ENCODE measurements at regions not wholly inside any gene's neighbourhood (a gene's known extent, or its start where the extent isn't known, plus 50 kb on each side); places are given as distances from the start of the nearest gene placed in this dataset.

DNA sequence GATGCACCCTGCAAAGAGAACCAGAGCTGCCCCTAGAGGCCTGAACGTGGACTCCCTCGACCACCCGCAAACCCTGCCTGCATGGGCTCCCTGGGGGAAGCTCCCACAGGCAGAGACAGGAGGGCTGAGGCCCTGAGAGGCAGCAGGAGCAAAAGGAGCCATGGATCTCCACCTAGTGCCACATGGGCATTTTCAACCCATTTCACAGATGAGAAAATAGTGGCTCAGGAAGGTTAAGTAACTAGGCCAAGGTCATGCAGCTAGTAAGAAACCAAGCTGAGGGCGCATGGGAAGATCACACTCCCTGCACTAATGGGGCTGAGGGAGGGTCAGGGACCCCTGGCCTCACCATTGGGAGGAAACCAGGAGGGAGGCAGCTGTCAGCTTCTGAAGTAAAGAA lies 271.7 kb upstream of the RAB6C start:
- CTCF ChIA-PET: no interaction called here
- ATAC-seq (no peak), DNase-seq (no peak)
- no peaks in the 10 kb centered on the region for H3K4me1 Mint-ChIP-seq
- H3K4me3 Mint-ChIP-seq: no peak overlapping the region
- H3K36me3 Mint-ChIP-seq: no peaks in the 10 kb centered on the region
- no peak overlapping the region for H3K27ac Mint-ChIP-seq
- H3K27me3 Mint-ChIP-seq: no peaks in the 10 kb centered on the region
- H3K9me3 Mint-ChIP-seq (ENCODE audit: low read depth): no peaks in the 10 kb centered on the region

DNA sequence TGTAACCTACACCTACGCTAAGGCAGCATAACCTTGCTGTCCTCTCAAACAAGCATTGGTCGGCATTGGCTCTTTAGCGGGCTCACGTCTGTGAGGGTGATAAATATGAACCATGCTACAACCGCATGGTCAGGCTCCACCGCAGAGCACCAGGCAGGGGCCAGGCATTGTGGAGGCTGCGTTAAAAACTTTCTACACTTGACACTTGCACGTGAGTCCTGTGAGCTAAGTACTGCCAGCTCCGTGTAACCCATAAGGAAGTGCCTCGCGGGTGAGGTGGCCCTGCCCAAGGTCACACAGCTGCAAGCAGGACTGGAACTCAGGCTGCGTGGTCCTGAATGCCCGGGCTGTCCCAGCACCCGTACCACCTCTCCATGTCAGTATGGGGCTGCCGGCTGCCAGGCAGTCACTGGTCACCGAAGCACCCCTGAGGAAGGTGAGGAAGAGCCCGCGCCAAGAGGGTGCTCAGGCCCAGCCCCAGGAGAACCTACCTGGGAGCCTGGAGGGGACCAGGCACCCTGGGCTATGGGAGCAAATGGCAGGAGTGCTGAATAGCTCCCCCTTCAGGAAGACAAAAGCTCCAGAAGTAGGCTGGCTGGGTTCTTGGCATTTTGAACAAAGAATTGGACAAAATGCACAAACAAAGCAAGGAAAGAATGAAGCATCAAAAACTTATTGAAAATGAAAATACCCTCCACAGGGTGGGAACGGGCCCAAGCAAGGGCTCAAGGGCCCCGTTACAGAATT lies 271.1 kb upstream of the RAB6C start:
- Mint-ChIP-seq H3K4me3 (no peak overlapping the region), H3K9me3 (ENCODE audit: low read depth) (no peaks in the 10 kb centered on the region), H3K27ac (no peak overlapping the region), H3K27me3 (no peaks in the 10 kb centered on the region), H3K36me3 (no peaks in the 10 kb centered on the region), H3K4me1 (no peaks in the 10 kb centered on the region)
- ATAC-seq (no peak), DNase-seq (no peak)
- CTCF ChIA-PET: no interaction called here

DNA sequence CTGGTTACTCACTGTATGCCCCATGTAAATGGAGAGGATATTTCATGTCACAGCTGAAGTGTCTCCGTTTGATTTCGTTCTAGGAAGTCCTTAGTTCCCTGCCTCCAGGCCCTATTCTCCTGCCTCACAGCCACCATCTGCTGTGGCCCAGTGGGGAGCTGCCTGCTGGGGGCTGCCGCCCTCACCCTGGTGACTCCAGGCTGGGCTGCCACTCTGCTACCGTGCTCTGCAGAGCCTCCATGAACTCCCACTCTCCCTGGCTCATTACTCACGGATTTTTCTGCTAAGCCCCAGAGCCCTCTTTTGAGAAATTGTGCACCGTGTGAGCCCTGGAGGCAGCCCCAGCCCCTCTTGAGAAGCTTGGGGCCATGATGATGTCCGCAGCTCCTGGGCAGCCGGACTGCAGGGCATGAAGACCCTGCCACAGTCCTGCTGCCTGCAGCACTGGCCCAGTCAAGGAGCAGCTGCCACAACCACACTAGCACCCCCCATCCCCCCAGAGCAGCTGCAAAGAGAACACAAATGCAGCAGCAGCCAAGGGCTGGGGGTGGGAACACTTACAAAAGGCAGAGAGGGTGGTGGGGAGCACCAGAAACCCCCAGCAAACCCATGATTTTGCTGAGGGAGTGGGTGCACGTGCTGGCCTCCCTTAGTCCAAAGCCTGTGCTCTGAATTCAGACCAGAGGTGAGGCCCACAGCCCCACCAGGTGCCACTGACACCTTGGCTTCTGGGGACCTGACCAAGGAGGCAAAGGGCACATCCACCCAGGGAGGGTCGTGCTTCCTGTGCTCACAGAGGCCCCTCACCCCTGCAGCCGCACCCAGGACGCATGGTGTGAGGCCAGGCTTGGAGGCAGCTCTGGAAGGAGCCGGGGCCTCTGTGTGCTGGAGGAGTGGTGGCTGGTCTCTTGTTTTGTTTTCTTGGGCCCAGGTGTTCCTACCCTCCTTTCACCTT lies 270.2 kb upstream of the RAB6C start:
- CTCF ChIA-PET: no interaction called here
- Mint-ChIP-seq H3K9me3 (ENCODE audit: low read depth) (no peaks in the 10 kb centered on the region), H3K36me3 (no peaks in the 10 kb centered on the region), H3K4me3 (no peak overlapping the region), H3K4me1 (no peaks in the 10 kb centered on the region), H3K27me3 (no peaks in the 10 kb centered on the region), H3K27ac (no peak overlapping the region)
- no peak for DNase-seq
- no peak for ATAC-seq

DNA sequence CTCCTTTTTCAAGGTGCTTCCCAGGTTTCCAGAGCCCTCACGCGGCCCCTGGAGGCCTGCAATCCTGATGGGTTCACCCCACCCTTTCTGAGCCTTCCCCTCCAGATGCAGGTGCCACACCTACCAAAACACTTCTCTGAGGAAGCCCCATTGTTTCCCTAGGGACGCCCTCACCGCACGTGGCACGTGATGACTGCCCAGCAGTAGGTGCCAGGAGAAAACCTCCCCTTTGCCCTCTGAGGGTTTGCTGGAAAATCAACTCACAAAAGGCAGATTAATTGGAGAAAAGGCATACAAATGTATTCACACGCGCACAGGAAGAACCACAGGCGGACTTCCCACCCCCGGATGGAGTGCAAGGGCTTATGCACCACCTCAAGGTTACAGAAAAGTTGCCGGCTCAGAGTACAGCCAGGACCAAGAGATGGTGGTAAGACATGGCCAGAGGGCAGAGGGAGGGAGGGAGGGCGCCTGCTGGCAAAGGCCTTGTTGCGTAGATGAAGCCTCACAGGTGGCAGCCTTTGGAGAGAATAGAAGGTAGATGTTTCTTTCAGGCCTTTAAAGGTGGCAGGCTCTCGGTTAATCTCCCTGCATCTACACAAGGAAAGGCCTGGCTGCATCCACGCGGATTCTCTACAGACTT lies 269.4 kb upstream of the RAB6C start:
- H3K4me3 Mint-ChIP-seq: no peak overlapping the region
- H3K27me3 Mint-ChIP-seq: no peaks in the 10 kb centered on the region
- CTCF ChIA-PET: no interaction called here

DNA sequence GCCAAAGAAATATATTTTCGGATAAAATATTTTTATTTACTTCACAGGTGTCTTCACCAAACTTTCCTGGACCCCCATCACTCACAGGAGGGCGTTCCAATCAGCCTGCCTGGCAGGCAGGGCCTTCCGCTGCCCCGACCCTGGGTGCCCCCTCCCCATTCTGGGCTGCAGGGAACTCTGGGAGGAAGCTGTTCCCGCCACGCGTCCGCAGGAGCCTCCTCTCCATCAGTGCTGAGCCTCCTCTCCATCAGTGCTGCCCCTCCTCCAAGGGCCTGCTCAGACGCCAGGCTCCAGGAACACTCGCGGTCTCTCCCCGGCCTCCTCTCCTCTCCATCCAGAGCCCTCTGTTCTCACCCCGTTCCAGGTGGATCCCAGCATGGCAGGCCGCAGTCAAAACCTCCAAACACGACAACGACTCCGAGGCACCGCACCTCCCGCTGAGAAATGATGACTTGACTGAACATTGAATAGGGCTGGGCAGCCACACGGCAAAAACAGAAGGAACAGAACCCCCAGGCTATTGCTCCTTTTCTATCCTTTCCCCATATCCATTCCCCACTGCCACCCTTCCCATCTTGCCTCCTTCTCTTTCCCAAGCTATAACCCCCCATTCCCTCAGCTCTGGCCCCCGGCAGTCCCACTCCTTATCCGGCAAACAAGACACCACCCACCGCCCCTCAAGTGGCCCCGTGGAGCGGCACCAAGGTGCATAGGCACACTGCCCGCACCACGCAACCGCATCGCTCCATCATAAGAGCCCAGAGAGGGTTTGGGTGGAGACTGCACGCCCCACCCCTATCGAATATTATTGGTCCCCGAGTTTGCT lies 268.6 kb upstream of the RAB6C start:
- no peaks in the 10 kb centered on the region for H3K36me3 Mint-ChIP-seq
- H3K9me3 Mint-ChIP-seq (ENCODE audit: low read depth): no peaks in the 10 kb centered on the region
- H3K27ac Mint-ChIP-seq: no peak overlapping the region
- no peak overlapping the region for H3K4me3 Mint-ChIP-seq
- ATAC-seq (no peak), DNase-seq (no peak)
- H3K27me3 Mint-ChIP-seq: no peaks in the 10 kb centered on the region
- CTCF ChIA-PET: no interaction called here
- no peaks in the 10 kb centered on the region for H3K4me1 Mint-ChIP-seq

More for the DNA sequence above, 269.4 kb upstream of the RAB6C start:
- Mint-ChIP-seq H3K9me3 (ENCODE audit: low read depth) (no peaks in the 10 kb centered on the region), H3K4me1 (no peaks in the 10 kb centered on the region), H3K36me3 (no peaks in the 10 kb centered on the region), H3K27ac (no peak overlapping the region)
- no peak for ATAC-seq
- DNase-seq: no peak

DNA sequence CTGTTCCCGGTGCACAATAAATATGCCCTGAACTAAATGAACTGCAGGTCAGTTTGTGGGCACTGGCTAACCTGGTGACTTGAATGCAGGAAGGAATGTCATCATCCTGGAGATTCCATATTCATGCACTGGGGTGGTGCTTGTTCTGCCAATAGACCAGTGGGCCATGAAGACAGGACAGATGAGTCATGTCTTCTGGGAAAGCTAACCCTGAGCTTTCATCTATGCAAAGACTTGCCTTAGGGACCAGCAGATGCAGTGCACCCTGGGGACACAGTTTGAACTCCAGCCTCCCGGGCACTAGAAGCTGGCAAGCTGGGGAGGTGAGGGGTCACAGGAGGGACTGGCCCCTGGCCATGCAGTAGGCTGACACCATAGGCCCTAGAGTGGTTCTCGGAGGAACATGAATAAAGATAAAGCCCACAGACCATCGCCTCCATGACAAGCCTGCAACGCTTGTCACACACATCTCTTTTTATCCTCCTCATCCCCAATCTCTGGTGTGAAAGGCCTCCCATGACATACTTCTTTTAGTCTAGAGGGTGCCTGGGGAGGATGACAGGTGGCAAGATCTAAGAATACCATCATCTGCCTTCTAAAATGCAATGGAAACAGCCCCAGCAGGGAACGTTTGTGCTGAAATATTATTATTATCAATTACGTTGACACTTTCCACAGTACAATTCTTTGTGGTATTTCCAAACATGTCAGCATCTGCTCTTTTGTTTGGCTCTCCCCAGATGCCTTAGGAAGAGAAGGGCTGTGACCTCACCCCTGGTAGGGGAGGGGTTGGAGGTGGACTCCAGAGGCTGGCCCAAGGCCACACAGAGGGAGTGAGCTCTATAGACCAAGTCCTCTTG lies 267.4 kb upstream of the RAB6C start:
- Mint-ChIP-seq H3K27me3 (no peaks in the 10 kb centered on the region), H3K4me3 (no peak overlapping the region), H3K36me3 (no peaks in the 10 kb centered on the region), H3K9me3 (ENCODE audit: low read depth) (no peaks in the 10 kb centered on the region), H3K4me1 (no peaks in the 10 kb centered on the region), H3K27ac (no peak overlapping the region)
- DNase-seq (no peak), ATAC-seq (no peak)
- CTCF ChIA-PET: no interaction called here

DNA sequence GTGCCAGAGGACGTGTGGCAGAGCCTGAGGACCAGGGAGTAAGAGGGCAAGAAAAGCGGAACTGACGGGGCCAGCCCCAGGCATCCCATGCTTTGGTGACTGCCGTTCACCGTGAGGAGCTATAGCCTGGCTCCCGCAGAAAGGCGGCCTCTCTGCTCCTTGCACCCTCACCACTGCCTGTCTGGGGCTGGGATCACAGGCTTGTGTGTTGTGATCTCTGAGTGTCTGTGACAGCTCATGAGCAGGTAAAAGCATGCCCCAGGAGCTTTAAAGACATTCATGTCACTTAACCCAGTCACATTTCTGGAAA lies 266.8 kb upstream of the RAB6C start:
- H3K27me3 Mint-ChIP-seq: no peaks in the 10 kb centered on the region
- no peak overlapping the region for H3K4me3 Mint-ChIP-seq
- CTCF ChIA-PET: no interaction called here
- no peak overlapping the region for H3K27ac Mint-ChIP-seq
- no peak for ATAC-seq
- no peak for DNase-seq
- no peaks in the 10 kb centered on the region for H3K4me1 Mint-ChIP-seq
- H3K36me3 Mint-ChIP-seq: no peaks in the 10 kb centered on the region
- no peaks in the 10 kb centered on the region for H3K9me3 Mint-ChIP-seq (ENCODE audit: low read depth)

DNA sequence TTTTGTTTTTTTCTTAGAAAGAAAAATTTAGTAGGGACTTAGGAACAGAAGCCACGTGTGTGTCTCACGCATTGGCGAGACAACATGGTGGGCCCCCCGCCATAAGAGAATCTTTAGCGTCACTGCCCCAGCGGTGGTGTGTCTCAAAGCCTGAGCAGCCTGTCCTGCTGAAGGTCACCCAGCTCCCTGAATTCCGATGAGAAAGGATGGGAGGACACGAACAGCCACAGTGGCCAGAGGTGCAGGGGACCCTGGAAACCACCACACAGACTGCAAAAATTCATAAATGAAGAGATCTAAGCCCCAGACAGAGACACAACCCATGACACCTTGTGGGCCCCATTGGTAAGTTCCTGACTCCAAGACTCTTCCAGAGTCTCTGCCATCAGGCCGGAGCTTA lies 266.1 kb upstream of the RAB6C start:
- H3K27me3 Mint-ChIP-seq: no peaks in the 10 kb centered on the region
- no peaks in the 10 kb centered on the region for H3K36me3 Mint-ChIP-seq
- DNase-seq (no peak), ATAC-seq (no peak)
- H3K27ac Mint-ChIP-seq: no peak overlapping the region
- H3K4me3 Mint-ChIP-seq: no peak overlapping the region
- no peaks in the 10 kb centered on the region for H3K4me1 Mint-ChIP-seq
- no peaks in the 10 kb centered on the region for H3K9me3 Mint-ChIP-seq (ENCODE audit: low read depth)
- CTCF ChIA-PET: no interaction called here

DNA sequence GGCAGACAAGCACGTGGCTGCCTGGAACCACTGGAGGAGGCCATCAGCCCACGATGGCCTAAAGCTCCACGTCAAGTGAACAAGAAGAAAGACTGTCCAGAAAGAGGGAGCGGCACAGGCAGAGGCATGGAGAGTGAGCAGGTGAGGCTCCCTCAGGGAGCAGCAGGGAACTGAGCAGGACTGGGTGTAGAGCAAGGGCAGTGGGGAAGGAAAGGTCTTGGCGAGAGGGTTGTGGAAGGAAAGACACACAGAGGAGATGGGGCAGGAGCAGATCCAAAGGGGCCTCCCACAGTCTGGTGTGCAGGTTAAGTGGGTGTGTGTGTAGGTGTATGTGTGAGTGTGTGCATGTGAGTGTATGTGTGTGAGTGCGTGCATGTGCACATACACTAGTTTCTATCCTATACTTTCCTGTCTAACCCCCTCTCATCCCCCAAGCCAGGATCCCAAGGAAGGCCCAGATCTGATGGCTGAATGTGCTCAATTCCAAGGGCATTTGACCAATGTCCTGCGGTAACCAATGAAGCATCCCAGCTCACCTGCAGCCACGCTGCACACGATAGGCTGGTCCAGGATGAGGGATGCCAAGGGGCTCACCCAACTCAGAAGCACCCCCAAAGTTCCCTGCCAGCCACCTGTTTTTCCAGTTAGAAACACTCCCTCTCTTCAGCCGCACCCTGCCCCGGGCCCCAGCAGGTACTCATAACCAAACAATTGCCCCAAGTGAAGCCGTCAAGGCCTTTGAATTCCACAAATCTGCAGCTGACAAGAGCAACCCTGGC lies 262.5 kb upstream of the RAB6C start:
- Mint-ChIP-seq H3K4me3 (no peak overlapping the region), H3K4me1 (no peaks in the 10 kb centered on the region), H3K27ac (no peak overlapping the region), H3K9me3 (ENCODE audit: low read depth) (no peaks in the 10 kb centered on the region), H3K27me3 (no peaks in the 10 kb centered on the region), H3K36me3 (no peaks in the 10 kb centered on the region)
- ATAC-seq (no peak), DNase-seq (no peak)
- CTCF ChIA-PET: no interaction called here

DNA sequence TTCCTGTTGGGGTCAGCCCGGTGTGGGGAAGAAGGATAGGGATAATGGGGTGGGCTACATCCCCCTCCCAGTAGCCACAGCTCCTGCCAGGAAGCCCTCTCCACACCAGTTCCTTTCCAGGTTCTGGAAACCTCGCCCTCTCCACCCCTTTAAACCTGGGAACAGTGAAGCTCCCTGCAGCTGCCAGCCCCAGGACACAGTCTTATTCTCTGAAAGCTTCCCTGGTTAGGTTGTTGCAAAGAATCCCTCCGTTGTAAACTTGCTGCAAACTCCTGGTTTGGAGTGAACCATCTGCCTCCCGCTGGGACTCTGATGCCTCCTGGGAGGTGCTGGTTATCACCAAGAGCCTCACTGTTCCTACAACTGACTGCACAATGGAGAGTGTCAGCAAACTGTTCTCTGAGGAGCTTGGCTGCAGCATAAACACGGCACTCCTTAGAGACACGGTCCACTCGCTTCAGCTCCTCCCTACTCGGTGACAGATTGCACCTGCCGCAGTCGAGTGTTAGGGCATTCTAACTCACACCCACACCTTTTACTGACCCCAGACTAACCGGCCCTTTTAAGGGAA lies 261.8 kb upstream of the RAB6C start:
- CTCF ChIA-PET: no interaction called here
- Mint-ChIP-seq H3K4me1 (no peaks in the 10 kb centered on the region), H3K4me3 (no peak overlapping the region), H3K27ac (no peak overlapping the region), H3K27me3 (no peaks in the 10 kb centered on the region), H3K9me3 (ENCODE audit: low read depth) (no peaks in the 10 kb centered on the region), H3K36me3 (no peaks in the 10 kb centered on the region)
- ATAC-seq (no peak), DNase-seq (no peak)

DNA sequence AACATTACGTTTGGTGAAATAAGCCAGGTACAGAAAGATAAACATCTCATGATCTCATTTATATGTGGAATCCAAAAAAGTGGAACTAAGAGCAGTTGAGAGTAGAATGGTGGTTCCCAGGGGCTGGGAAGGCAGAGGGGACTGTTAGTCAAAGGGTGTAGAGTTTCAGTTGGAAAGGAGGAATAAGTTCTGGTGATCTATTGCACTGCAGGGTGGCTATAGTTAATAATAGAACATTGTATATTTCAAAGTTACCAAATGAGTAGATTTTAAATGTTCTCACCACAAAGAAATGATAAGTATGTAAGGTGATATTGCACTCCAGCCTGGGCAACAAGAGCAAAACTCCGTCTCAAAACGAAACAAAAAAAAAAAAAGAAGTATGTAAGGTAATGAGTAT lies 260.1 kb upstream of the RAB6C start:
- no peaks in the 10 kb centered on the region for H3K27me3 Mint-ChIP-seq
- DNase-seq: no peak
- CTCF ChIA-PET: no interaction called here

DNA sequence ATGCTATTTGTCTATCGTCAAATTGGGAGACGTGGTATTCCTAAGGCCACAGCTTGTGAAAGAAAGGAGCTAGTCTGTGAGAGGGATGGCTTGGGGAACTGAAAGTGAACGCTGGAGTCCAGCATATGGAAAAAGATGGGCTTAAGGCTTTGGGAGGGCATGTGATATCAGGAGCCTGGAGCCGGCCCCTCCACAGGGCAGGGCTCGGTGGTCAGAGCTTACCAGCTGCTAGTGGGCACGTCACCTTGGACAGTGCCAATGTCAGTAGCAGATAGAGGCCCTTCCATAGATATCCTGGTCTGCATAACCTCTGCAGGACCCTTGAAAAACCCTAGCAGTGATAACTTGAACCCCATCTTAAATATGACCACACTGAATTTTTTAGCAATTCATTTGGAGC lies 259.1 kb upstream of the RAB6C start:
- no peak for DNase-seq
- CTCF ChIA-PET: no interaction called here
- Mint-ChIP-seq H3K27me3 (no peaks in the 10 kb centered on the region), H3K27ac (no peak overlapping the region), H3K36me3 (no peaks in the 10 kb centered on the region), H3K4me3 (no peak overlapping the region), H3K4me1 (no peaks in the 10 kb centered on the region), H3K9me3 (ENCODE audit: low read depth) (no peaks in the 10 kb centered on the region)
- ATAC-seq: no peak

More for the DNA sequence above, 260.1 kb upstream of the RAB6C start:
- H3K4me3 Mint-ChIP-seq: no peak overlapping the region
- ATAC-seq: no peak
- no peak overlapping the region for H3K27ac Mint-ChIP-seq
- no peaks in the 10 kb centered on the region for H3K9me3 Mint-ChIP-seq (ENCODE audit: low read depth)
- no peaks in the 10 kb centered on the region for H3K36me3 Mint-ChIP-seq
- H3K4me1 Mint-ChIP-seq: no peaks in the 10 kb centered on the region

Data from activated CD8-positive, alpha-beta memory T cell treated with anti-CD3 and anti-CD28 coated beads, Interleukin-2, amount 10 ng/mL, durations not matched to agents 7 days and 5 days (primary cell).